ENCODE measurements at regions not wholly inside any gene's neighbourhood (a gene's known extent, or its start where the extent isn't known, plus 50 kb on each side); places are given as distances from the start of the nearest gene placed in this dataset.

DNA sequence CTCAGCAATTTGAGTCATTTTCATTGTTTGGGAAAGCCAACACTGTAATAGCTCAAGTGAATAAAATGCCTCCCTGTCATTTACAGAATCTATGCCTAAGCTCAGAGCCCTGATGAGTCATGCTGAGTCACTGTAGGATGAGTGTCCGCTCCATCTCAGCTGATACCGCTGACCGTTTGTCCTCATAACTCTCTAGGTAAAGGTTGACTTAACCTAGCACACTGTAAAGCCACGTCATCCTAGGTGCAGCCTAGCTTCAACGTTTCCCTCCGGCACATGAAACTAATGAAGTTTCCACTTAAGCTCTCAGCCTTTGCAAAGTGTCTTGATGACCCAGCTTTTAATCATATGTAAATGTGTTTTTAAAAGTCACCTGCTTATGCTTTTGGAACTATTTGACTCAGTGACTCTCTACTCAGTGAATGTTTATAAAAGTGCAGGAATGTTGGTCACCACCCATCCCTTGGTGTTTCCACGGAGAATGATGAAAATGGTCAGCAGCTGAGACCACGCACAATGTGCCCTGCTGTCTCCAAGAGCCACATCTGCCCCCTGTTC is 154.0 kb downstream of the PMAIP1 start (continued):
- TF ChIP-seq, protein P1, sequence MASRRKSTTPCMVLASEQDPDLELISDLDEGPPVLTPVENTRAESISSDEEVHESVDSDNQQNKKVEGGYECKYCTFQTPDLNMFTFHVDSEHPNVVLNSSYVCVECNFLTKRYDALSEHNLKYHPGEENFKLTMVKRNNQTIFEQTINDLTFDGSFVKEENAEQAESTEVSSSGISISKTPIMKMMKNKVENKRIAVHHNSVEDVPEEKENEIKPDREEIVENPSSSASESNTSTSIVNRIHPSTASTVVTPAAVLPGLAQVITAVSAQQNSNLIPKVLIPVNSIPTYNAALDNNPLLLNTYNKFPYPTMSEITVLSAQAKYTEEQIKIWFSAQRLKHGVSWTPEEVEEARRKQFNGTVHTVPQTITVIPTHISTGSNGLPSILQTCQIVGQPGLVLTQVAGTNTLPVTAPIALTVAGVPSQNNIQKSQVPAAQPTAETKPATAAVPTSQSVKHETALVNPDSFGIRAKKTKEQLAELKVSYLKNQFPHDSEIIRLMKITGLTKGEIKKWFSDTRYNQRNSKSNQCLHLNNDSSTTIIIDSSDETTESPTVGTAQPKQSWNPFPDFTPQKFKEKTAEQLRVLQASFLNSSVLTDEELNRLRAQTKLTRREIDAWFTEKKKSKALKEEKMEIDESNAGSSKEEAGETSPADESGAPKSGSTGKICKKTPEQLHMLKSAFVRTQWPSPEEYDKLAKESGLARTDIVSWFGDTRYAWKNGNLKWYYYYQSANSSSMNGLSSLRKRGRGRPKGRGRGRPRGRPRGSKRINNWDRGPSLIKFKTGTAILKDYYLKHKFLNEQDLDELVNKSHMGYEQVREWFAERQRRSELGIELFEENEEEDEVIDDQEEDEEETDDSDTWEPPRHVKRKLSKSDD (conservative IDR thresholded peaks at IDR 0.05; ENCODE audit: low read length), result no peak
- TF ChIP-seq ZBTB1 (CRISPR knock-in tag; IDR thresholded peaks at IDR 0.05; ENCODE audit: borderline replicate concordance, low read depth), result no peak
- TF ChIP-seq NCOR1 (IDR thresholded peaks at IDR 0.05), result peak; percentile 49
- peak; percentile 92 for TF ChIP-seq MAFK (IDR thresholded peaks at IDR 0.05; ENCODE audit: low read length)
- peak; percentile 84 for TF ChIP-seq SOX6 (IDR thresholded peaks at IDR 0.05)
- TF ChIP-seq KLF16 (IDR thresholded peaks at IDR 0.05), result no peak
- peak; percentile 45; the same call in 1 of the 2 replicates for TF ChIP-seq RNF2 (IDR thresholded peaks at IDR 0.05)
- TF ChIP-seq GABPB2 (CRISPR knock-in tag; conservative IDR thresholded peaks at IDR 0.05), result no peak

DNA sequence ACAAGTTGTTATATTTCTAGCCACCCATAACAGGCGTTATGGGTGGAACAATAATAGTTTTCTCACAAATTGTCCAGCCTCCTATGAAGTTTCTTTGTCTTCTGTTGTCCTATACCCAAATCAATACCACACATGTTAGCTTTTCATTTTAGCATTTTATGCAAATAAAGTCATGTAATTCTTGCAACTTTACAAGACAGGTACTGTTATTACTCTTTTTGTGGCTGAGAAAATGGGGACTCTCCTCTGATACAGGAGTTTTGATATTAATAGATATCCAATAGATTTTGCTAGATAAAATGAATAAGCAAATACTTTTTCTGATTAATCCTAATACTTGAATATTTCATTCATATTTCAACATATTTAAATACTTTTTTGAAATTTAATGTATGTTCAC is 151.0 kb downstream of the PMAIP1 start:
- ChIA-PET POLR2A (no interaction called here), CTCF (ENCODE audit: low intra/inter-chr PET ratio) (no interaction called here)
- intact Hi-C loops (cut with micrococcal nuclease), result no loop called here
- Histone ChIP-seq H3K9me3 (replicated peaks; ENCODE audit: control insufficient read depth, insufficient read depth, low read depth, low read length) (no peaks in the 10 kb centered on the region; the same call in 1 of the 2 replicates), H3K27ac (ENCODE audit: extremely low read depth, low read depth, low read length) (no peak overlapping the region), H3K79me2 (ENCODE audit: control insufficient read depth, insufficient read depth, low read length) (no peaks in the 10 kb centered on the region), H3K27me3 (ENCODE audit: control insufficient read depth in 2 of 2, insufficient read depth in 2 of 2, low read length in 2 of 2) (no peaks in the 10 kb centered on the region), H3K9me1 (ENCODE audit: control insufficient read depth, insufficient read depth, low read length) (no peaks in the 10 kb centered on the region), H3K9ac (ENCODE audit: insufficient read depth in 1 of 2, low read depth in 2 of 2, low read length in 2 of 2) (no peak overlapping the region), H4K20me1 (replicated peaks; ENCODE audit: control insufficient read depth, insufficient read depth, low read length) (no peaks in the 10 kb centered on the region), H3K4me3 (no peak overlapping the region), H3K4me1 (replicated peaks in 1 of 2; ENCODE audit: control insufficient read depth in 2 of 2, insufficient read depth in 2 of 2, low read length in 2 of 2) (peaks cover 4 to 19% of the 10 kb centered on the region in 2 experiments; a peak in 4 of 5 replicates), H3K4me2 (ENCODE audit: insufficient read depth, low read length) (no peak overlapping the region), H2AFZ (ENCODE audit: low read depth, low read length) (no peak overlapping the region), H3K36me3 (ENCODE audit: control insufficient read depth, insufficient read depth, low read length) (no peaks in the 10 kb centered on the region)
- ATAC-seq (no peak), FAIRE-seq (no peak), DNase-seq (ENCODE audit: extremely low read depth in 1 of 4, low spot score in 3 of 4) (no peak)
- BruUV-seq (replicated peaks), result no TSS peak
- in situ Hi-C loops (cut with MboI), result no loop called here
- WGBS (ENCODE audit: insufficient coverage, low coverage, missing lambda C conversion rate), result 83% methylated on average over 1 of the region's 1 CpG
- TF ChIP-seq NCOA6 (IDR thresholded peaks at IDR 0.05), result no peak

Measured in K562 (cell line).